ENCODE measurements at regions not wholly inside any gene's neighbourhood (a gene's known extent, or its start where the extent isn't known, plus 50 kb on each side); places are given as distances from the start of the nearest gene placed in this dataset.
"Not testable (repeated sequence)": the region's sequence is repeated elsewhere in the genome, so short reads cannot be mapped to it uniquely, and the experiment has no call there.

GRCh38 chr22:47407461-47408025 is 645.1 kb downstream of the TBC1D22A start:
- no peak for ATAC-seq

- ATAC-seq, result no peak
Observed at GRCh38 chr22:47406896-47407295, 644.4 kb downstream of the TBC1D22A start.

- ATAC-seq, result no peak
Observed at GRCh38 chr22:47406180-47406834, 643.9 kb downstream of the TBC1D22A start.

- ATAC-seq, result not testable (repeated sequence)
Observed at GRCh38 chr22:47405222-47405621, 642.8 kb downstream of the TBC1D22A start.

- ATAC-seq, result no peak
Observed at GRCh38 chr22:47402876-47403525, 640.6 kb downstream of the TBC1D22A start.

- no peak for ATAC-seq
Observed at GRCh38 chr22:47401976-47402770, 639.7 kb downstream of the TBC1D22A start.

GRCh38 chr22:47401592-47401898 is 639.1 kb downstream of the TBC1D22A start:
- no peak for ATAC-seq

GRCh38 chr22:47400701-47401591 is 638.5 kb downstream of the TBC1D22A start:
- ATAC-seq, result no peak

- not testable (repeated sequence) for ATAC-seq
Observed at GRCh38 chr22:47400131-47400530, 637.7 kb downstream of the TBC1D22A start.

- no peak for ATAC-seq
Observed at GRCh38 chr22:47398921-47399790, 636.7 kb downstream of the TBC1D22A start.

GRCh38 chr22:47398491-47398890 is 636.0 kb downstream of the TBC1D22A start:
- ATAC-seq, result no peak

GRCh38 chr22:47397673-47398072 is 635.2 kb downstream of the TBC1D22A start:
- no peak for ATAC-seq

GRCh38 chr22:47396515-47396914 is 634.1 kb downstream of the TBC1D22A start:
- no peak for ATAC-seq

- ATAC-seq, result no peak
Observed at GRCh38 chr22:47396105-47396504, 633.7 kb downstream of the TBC1D22A start.

- no peak for ATAC-seq
Observed at GRCh38 chr22:47395481-47395880, 633.0 kb downstream of the TBC1D22A start.

- no peak for ATAC-seq
Observed at GRCh38 chr22:47394504-47395440, 632.3 kb downstream of the TBC1D22A start.

GRCh38 chr22:47393191-47393590 is 630.7 kb downstream of the TBC1D22A start:
- ATAC-seq, result no peak

- ATAC-seq, result no peak
Observed at GRCh38 chr22:47392729-47393128, 630.3 kb downstream of the TBC1D22A start.

GRCh38 chr22:47392054-47392347 is 629.6 kb downstream of the TBC1D22A start:
- ATAC-seq, result no peak

Measured in activated CD4-positive, CD25-positive, alpha-beta regulatory T cell treated with anti-CD3 and anti-CD28 coated beads, Interleukin-2, amount 50 U/mL, for 24 hours (primary cell).